ENCODE measurements at regions not wholly inside any gene's neighbourhood (a gene's known extent, or its start where the extent isn't known, plus 50 kb on each side); places are given as distances from the start of the nearest gene placed in this dataset.

DNA sequence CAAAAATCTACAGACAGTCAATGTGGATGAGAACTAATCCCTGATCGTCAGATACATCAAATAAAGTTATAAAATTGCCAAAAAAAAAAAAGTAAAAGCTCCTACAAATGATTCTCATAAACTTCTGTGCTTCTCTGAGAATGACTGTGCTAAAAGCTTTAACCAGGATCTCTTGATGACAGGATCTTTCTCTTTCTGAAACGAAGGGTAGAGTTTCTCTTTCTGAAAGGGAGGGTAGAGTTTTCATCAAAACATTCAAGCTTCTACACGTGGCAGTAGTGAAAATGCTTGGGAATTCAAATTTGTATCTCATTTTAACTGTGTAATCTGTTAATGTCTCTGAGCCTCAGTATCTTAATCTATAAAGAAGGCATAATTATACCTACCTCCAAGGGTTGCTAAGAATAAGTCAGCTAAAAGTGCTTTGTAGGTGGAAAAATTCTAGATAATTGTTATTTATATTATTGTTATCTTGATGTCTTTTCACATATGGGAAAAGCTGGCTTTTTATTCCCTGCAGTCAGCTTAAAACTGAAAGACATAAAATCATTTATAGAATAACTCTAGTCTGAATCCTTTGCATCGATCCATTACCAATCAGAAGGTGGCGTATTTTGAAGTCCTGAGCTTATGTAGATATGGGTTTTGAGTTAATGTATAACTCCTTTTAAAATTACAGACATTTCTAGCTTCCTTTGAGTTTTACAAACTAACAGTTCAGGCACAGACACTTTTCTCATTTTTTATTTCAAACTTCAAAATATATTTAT, 157.4 kb downstream of the DACT1 start:
- TF ChIP-seq POLR2A (IDR thresholded peaks at IDR 0.05): no peak
- TF ChIP-seq, protein P1, sequence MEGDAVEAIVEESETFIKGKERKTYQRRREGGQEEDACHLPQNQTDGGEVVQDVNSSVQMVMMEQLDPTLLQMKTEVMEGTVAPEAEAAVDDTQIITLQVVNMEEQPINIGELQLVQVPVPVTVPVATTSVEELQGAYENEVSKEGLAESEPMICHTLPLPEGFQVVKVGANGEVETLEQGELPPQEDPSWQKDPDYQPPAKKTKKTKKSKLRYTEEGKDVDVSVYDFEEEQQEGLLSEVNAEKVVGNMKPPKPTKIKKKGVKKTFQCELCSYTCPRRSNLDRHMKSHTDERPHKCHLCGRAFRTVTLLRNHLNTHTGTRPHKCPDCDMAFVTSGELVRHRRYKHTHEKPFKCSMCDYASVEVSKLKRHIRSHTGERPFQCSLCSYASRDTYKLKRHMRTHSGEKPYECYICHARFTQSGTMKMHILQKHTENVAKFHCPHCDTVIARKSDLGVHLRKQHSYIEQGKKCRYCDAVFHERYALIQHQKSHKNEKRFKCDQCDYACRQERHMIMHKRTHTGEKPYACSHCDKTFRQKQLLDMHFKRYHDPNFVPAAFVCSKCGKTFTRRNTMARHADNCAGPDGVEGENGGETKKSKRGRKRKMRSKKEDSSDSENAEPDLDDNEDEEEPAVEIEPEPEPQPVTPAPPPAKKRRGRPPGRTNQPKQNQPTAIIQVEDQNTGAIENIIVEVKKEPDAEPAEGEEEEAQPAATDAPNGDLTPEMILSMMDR (IDR thresholded peaks at IDR 0.05): no peak
